H1 (cell line): ENCODE measurements at regions not wholly inside any gene's neighbourhood (a gene's known extent, or its start where the extent isn't known, plus 50 kb on each side); places are given as distances from the start of the nearest gene placed in this dataset.
A peak's percentile ranks its signal among the peaks of the same experiment; 100 is the strongest.

Experiments
- CTCF ChIA-PET: fragments of 300-600 bp; sonication (Branson Sonifier 250); formaldehyde crosslinking; loops from one replicate; lab custom pipeline; 2021; ENCODE audit not compliant: partially characterized antibody; lab: Charles Lee
- POLR2A ChIA-PET: fragments of 300-600 bp; sonication (Branson Sonifier 250); formaldehyde crosslinking; loops from one replicate; lab custom pipeline; 2021; ENCODE audit warnings: inconsistent platforms; ENCODE audit not compliant: partially characterized antibody; lab: Charles Lee
- DNase-seq, 2 experiments: peaks; one replicate each; pipeline versions ENCODE4 v3.0.0 to v3.0.0-alpha.2; 2010 to 2022; ENCODE audit warnings: low spot score in 2 of 2, low read depth in 1 of 2, mixed read lengths in 1 of 2
- FAIRE-seq: peaks from 2 replicates; lab custom pipeline; 2011; peaks lifted over from hg19 to GRCh38; lab: Jason Lieb, UNC
- H2AFZ ChIP-seq: 2 replicates; pipeline ENCODE4 v1.8.1; 2012; ENCODE audit warnings: low read length, inconsistent platforms
- H2AK5ac ChIP-seq: 2 replicates; pipeline ENCODE4 v1.6.1; 2013; ENCODE audit warnings: low read depth, low read length
- H2BK120ac ChIP-seq: replicated peaks from 2 replicates; pipeline ENCODE3; 2013; ENCODE audit warnings: low read depth, low read length, inconsistent platforms
- H2BK12ac ChIP-seq: 2 replicates; pipeline ENCODE4 v1.6.1; 2013; ENCODE audit warnings: low read depth, low read length
- H2BK15ac ChIP-seq: 2 replicates; pipeline ENCODE4 v1.6.1; 2013; ENCODE audit warnings: low read length
- H2BK20ac ChIP-seq: 2 replicates; pipeline ENCODE4 v1.6.1; 2013; ENCODE audit warnings: low read length
- H2BK5ac ChIP-seq: 2 replicates; pipeline ENCODE4 v1.6.1; 2013; ENCODE audit warnings: low read depth, low read length
- H3K14ac ChIP-seq: 2 replicates; pipeline ENCODE4 v1.6.1; 2013; ENCODE audit warnings: inconsistent platforms; ENCODE audit not compliant: insufficient read length
- H3K18ac ChIP-seq: 2 replicates; pipeline ENCODE4 v1.6.1; 2013; ENCODE audit warnings: low read length; ENCODE audit errors: extremely low read depth
- H3K23ac ChIP-seq: 2 replicates; pipeline ENCODE4 v1.6.1; 2013; ENCODE audit warnings: inconsistent platforms; ENCODE audit not compliant: insufficient read length
- H3K23me2 ChIP-seq: 2 replicates; pipeline ENCODE4 v1.6.1; 2013; ENCODE audit warnings: low read depth, low read length
- H3K27ac ChIP-seq: 2 replicates; pipeline ENCODE4 v1.6.1; 2011; ENCODE audit warnings: low read depth, low read length, inconsistent platforms
- H3K27me3 ChIP-seq, 4 experiments: replicated peaks in 1 of 4; 1 replicate in 1 of 4; 2 replicates in 3 of 4; pipeline versions ENCODE4 v1.6.1 to v1.8.1; 2011 to 2013; ENCODE audit warnings: low read length in 3 of 4, mild to moderate bottlenecking in 3 of 4, inconsistent platforms in 2 of 4, mixed read lengths in 2 of 4, moderate library complexity in 1 of 4; ENCODE audit not compliant: control insufficient read depth in 3 of 4, insufficient read depth in 3 of 4; ENCODE audit errors: extremely low read depth in 1 of 4
- H3K36me3 ChIP-seq, 4 experiments: 2 replicates each; pipeline versions ENCODE4 v1.6.1 to v1.8.1; 2011 to 2013; ENCODE audit warnings: mild to moderate bottlenecking in 4 of 4, low read length in 3 of 4, moderate library complexity in 2 of 4, control low read depth in 1 of 4, inconsistent platforms in 1 of 4; ENCODE audit not compliant: insufficient read depth in 4 of 4, control insufficient read depth in 2 of 4
- H3K4ac ChIP-seq: replicated peaks from 2 replicates; pipeline ENCODE3; 2013; ENCODE audit warnings: low read length, low read depth, mixed read lengths, inconsistent platforms; ENCODE audit not compliant: insufficient read length
- H3K4me1 ChIP-seq, 4 experiments: replicated peaks in 1 of 4; 1 replicate in 1 of 4; 2 replicates in 3 of 4; pipeline versions ENCODE4 v1.6.1 to v1.8.1; 2011 to 2013; ENCODE audit warnings: low read length in 3 of 4, inconsistent platforms in 2 of 4, mixed read lengths in 1 of 4; ENCODE audit not compliant: insufficient read depth in 4 of 4, control insufficient read depth in 3 of 4
- H3K4me2 ChIP-seq, 2 experiments: 2 replicates each; pipeline versions ENCODE4 v1.6.1 to v1.8.1; 2011 to 2013; ENCODE audit warnings: low read depth in 2 of 2, low read length in 2 of 2, control low read depth in 1 of 2, inconsistent platforms in 1 of 2, mild to moderate bottlenecking in 1 of 2; ENCODE audit not compliant: insufficient read depth in 1 of 2
- H3K4me3 ChIP-seq, 4 experiments: fragments of 200-600, 300-600 bp in 1 of 4; sonication (generic), shearing (Covaris generic), sonication (Bioruptor Twin) in 1 of 4; 2 replicates each; pipeline versions ENCODE4 v1.5.1 to v1.8.1; 2011 to 2016; ENCODE audit warnings: low read length in 4 of 4, low read depth in 3 of 4, control low read depth in 2 of 4, inconsistent platforms in 2 of 4, mild to moderate bottlenecking in 2 of 4, mixed read lengths in 1 of 4, moderate library complexity in 1 of 4; ENCODE audit not compliant: insufficient read depth in 2 of 4; ENCODE audit errors: extremely low read depth in 1 of 4
- H3K56ac ChIP-seq: replicated peaks from 2 replicates; pipeline ENCODE3; 2013; ENCODE audit warnings: low read depth, mild to moderate bottlenecking, mixed read lengths, low read length, inconsistent platforms; ENCODE audit not compliant: insufficient read length
- H3K79me1 ChIP-seq: 2 replicates; pipeline ENCODE4 v1.6.1; 2013; ENCODE audit warnings: low read depth, low read length, control low read depth
- H3K79me2 ChIP-seq, 2 experiments: 2 replicates each; pipeline versions ENCODE4 v1.6.1 to v1.8.1; 2012 to 2013; ENCODE audit warnings: low read length in 2 of 2, mild to moderate bottlenecking in 2 of 2, inconsistent platforms in 1 of 2; ENCODE audit not compliant: insufficient read depth in 2 of 2, control insufficient read depth in 1 of 2
- H3K9ac ChIP-seq, 4 experiments: replicated peaks in 1 of 4; 1 replicate in 1 of 4; 2 replicates in 3 of 4; pipeline versions ENCODE4 v1.6.1 to v1.8.1; 2011 to 2013; ENCODE audit warnings: low read depth in 3 of 4, low read length in 3 of 4, control low read depth in 2 of 4, mild to moderate bottlenecking in 2 of 4, moderate library complexity in 2 of 4, inconsistent platforms in 1 of 4; ENCODE audit errors: extremely low read depth in 1 of 4
- H3K9me3 ChIP-seq, 2 experiments: 2 replicates each; pipeline versions ENCODE4 v1.6.1 to v1.8.1; 2012 to 2013; ENCODE audit warnings: mild to moderate bottlenecking in 2 of 2, moderate library complexity in 2 of 2, control low read depth in 1 of 2, inconsistent platforms in 1 of 2, low read depth in 1 of 2, low read length in 1 of 2, mixed read lengths in 1 of 2; ENCODE audit not compliant: insufficient read depth in 2 of 2
- H4K20me1 ChIP-seq, 2 experiments: replicated peaks in 1 of 2; 2 replicates each; pipeline versions ENCODE3 to v1.8.1; 2011 to 2013; ENCODE audit warnings: inconsistent platforms in 2 of 2, low read length in 2 of 2, mild to moderate bottlenecking in 1 of 2; ENCODE audit not compliant: insufficient read depth in 2 of 2, control insufficient read depth in 1 of 2
- H4K5ac ChIP-seq: 2 replicates; pipeline ENCODE4 v1.6.1; 2013; ENCODE audit warnings: low read length, low read depth, mixed read lengths, inconsistent platforms; ENCODE audit not compliant: insufficient read length
- H4K8ac ChIP-seq: 2 replicates; pipeline ENCODE4 v1.8.0; 2013; ENCODE audit warnings: mild to moderate bottlenecking, moderate library complexity, low read length, inconsistent platforms; ENCODE audit not compliant: insufficient read depth; ENCODE audit errors: extremely low read depth
- H4K91ac ChIP-seq: replicated peaks from 2 replicates; pipeline ENCODE3; 2013; ENCODE audit warnings: low read length, mixed read lengths, inconsistent platforms; ENCODE audit not compliant: insufficient read length
- BACH1 ChIP-seq: IDR thresholded peaks from 2 replicates; pipeline ENCODE4 v1.6.1; 2012; ENCODE audit warnings: low read length, improper control_type of control experiment
- BCL11A ChIP-seq, 2 experiments: IDR thresholded peaks; one replicate each; pipeline ENCODE4 v1.6.1; 2011; ENCODE audit warnings: low read depth in 2 of 2, low read length in 2 of 2, mild to moderate bottlenecking in 2 of 2
- CBX8 ChIP-seq: fragments of 300-800, 300-1000 bp; sonication (generic); IDR thresholded peaks from 2 replicates; pipeline ENCODE4 v1.7.1; 2016; ENCODE audit warnings: low read depth, low read length, borderline replicate concordance
- CTBP2 ChIP-seq: IDR thresholded peaks from 2 replicates; pipeline ENCODE4 v1.7.0; 2011; ENCODE audit warnings: borderline replicate concordance, mild to moderate bottlenecking, moderate library complexity, mixed read lengths, low read length; ENCODE audit not compliant: insufficient read depth, insufficient read length
- EGR1 ChIP-seq: IDR thresholded peaks from 2 replicates; pipeline ENCODE4 v1.6.1; 2011; ENCODE audit warnings: low read depth, low read length, borderline replicate concordance
- FOSL1 ChIP-seq: IDR thresholded peaks from 2 replicates; pipeline ENCODE4 v1.6.1; 2011; ENCODE audit warnings: mild to moderate bottlenecking, low read depth, low read length, moderate library complexity; ENCODE audit not compliant: insufficient read depth
- JUND ChIP-seq: IDR thresholded peaks from 2 replicates; pipeline ENCODE4 v1.6.1; 2011; ENCODE audit warnings: mild to moderate bottlenecking, improper control_type of control experiment, low read length
- KDM5A ChIP-seq: fragments of 200-600 bp; IDR thresholded peaks from 2 replicates; pipeline ENCODE4 v1.7.1; 2012; ENCODE audit warnings: mild to moderate bottlenecking, low read length, inconsistent platforms, mixed read lengths
- NANOG ChIP-seq: IDR thresholded peaks from 2 replicates; pipeline ENCODE4 v1.6.1; 2011; ENCODE audit warnings: low read length, low read depth, mild to moderate bottlenecking, inconsistent platforms; ENCODE audit not compliant: insufficient read depth, poor library complexity, severe bottlenecking
- NRF1 ChIP-seq: IDR thresholded peaks from 2 replicates; pipeline ENCODE4 v1.6.1; 2011; ENCODE audit warnings: mild to moderate bottlenecking, low read depth, low read length, improper control_type of control experiment
- POU5F1 ChIP-seq: IDR thresholded peaks from 2 replicates; pipeline ENCODE4 v1.6.1; 2011; ENCODE audit warnings: low read depth, mild to moderate bottlenecking, low read length, moderate library complexity
- SIRT6 ChIP-seq: IDR thresholded peaks from one replicate; pipeline ENCODE4 v1.7.1; 2012; ENCODE audit warnings: low read length, inconsistent platforms
- SP1 ChIP-seq: IDR thresholded peaks from 2 replicates; pipeline ENCODE4 v1.6.1; 2011; ENCODE audit warnings: low read depth, low read length
- WGBS, 2 experiments: shearing (Covaris generic) in 1 of 2; methylation state at CpG; one replicate each; pipeline versions ENCODE4 v1.1.6 to v1.1.7; 2013 to 2015; ENCODE audit warnings: low lambda C conversion rate in 2 of 2, mixed read lengths in 2 of 2, inconsistent platforms in 1 of 2, low coverage in 1 of 2, missing lambda C conversion rate in 1 of 2; ENCODE audit not compliant: insufficient replicate concordance in 2 of 2, insufficient coverage in 1 of 2, insufficient read length in 1 of 2; ENCODE audit errors: extremely low coverage in 1 of 2, missing lambda C conversion rate in 1 of 2; 5-methylcytosine and 5-hydroxymethylcytosine counted together
- TF ChIP-seq, protein P1 (sequence below): IDR thresholded peaks from 2 replicates; pipeline ENCODE4 v1.6.1; 2012; ENCODE audit warnings: low read length, inconsistent platforms

- Histone ChIP-seq H3K23ac (no peak overlapping the region), H4K91ac (no peak overlapping the region), H2BK15ac (no peak overlapping the region), H3K27me3 (no peaks in the 10 kb centered on the region), H3K9me3 (no peaks in the 10 kb centered on the region), H3K23me2 (no peaks in the 10 kb centered on the region), H3K18ac (no peak overlapping the region), H2AK5ac (no peak overlapping the region), H2BK5ac (no peak overlapping the region), H2AFZ (peak overlapping the region; percentile 47), H3K4me2 (no peak overlapping the region), H2BK20ac (no peak overlapping the region), H3K27ac (no peak overlapping the region), H3K9ac (no peak overlapping the region), H3K36me3 (no peaks in the 10 kb centered on the region), H2BK120ac (no peak overlapping the region), H3K4ac (no peak overlapping the region), H3K4me3 (no peak overlapping the region), H4K5ac (no peak overlapping the region), H2BK12ac (no peak overlapping the region), H3K4me1 (no peaks in the 10 kb centered on the region), H4K20me1 (no peaks in the 10 kb centered on the region), H3K14ac (no peak overlapping the region), H4K8ac (no peak overlapping the region), H3K79me1 (no peaks in the 10 kb centered on the region), H3K56ac (no peak overlapping the region), H3K79me2 (no peaks in the 10 kb centered on the region)
- FAIRE-seq = no peak
- POLR2A ChIA-PET = no interaction called here
- WGBS, 2 experiments = 69% methylated on average over 2 of the region's 2 CpGs; no CpG with 5 or more reads in 1 of the 2 experiments
- CTCF ChIA-PET = interaction anchor here (0.8 to 1.1 kb wide), 2 partner anchors 36 to 492 kb away, joined by 3 to 4 read pairs; no protein-coding TSS in a partner anchor
- DNase-seq = no peak
- no peak for TF ChIP-seq EGR1
- TF ChIP-seq BACH1 = no peak
- TF ChIP-seq, protein P1, sequence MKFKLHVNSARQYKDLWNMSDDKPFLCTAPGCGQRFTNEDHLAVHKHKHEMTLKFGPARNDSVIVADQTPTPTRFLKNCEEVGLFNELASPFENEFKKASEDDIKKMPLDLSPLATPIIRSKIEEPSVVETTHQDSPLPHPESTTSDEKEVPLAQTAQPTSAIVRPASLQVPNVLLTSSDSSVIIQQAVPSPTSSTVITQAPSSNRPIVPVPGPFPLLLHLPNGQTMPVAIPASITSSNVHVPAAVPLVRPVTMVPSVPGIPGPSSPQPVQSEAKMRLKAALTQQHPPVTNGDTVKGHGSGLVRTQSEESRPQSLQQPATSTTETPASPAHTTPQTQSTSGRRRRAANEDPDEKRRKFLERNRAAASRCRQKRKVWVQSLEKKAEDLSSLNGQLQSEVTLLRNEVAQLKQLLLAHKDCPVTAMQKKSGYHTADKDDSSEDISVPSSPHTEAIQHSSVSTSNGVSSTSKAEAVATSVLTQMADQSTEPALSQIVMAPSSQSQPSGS = no peak
- no peak for TF ChIP-seq CBX8
- TF ChIP-seq CTBP2 = no peak
- no peak for TF ChIP-seq SP1
- TF ChIP-seq SIRT6 = no peak
- no peak for TF ChIP-seq NANOG
- TF ChIP-seq NRF1 = no peak
- TF ChIP-seq KDM5A = no peak
- TF ChIP-seq POU5F1 = no peak
- TF ChIP-seq JUND = no peak
- TF ChIP-seq BCL11A (IDR thresholded peaks at IDR 0.05; ENCODE audit: low read depth in 2 of 2, low read length in 2 of 2) = no peak
- TF ChIP-seq FOSL1 = no peak
These were observed 247.9 kb downstream of the MSX2 start for GRCh38 chr5:174972291-174972690.
